Spleen (tissue), 7 donors: ENCODE measurements at regions not wholly inside any gene's neighbourhood (a gene's known extent, or its start where the extent isn't known, plus 50 kb on each side); places are given as distances from the start of the nearest gene placed in this dataset.

ENCODE experiments used
- CTCF ChIP-seq, 11 experiments: fragments of 200-600 bp in 7 of 11; fragments of 450-650 bp in 4 of 11; sonication (generic) in 4 of 11; IDR thresholded peaks in 8 of 11; conservative IDR thresholded peaks in 3 of 11; 1 replicate in 7 of 11; 2 replicates in 4 of 11; pipeline versions ENCODE4 v1.4.0 to v1.8.0; 2016 to 2021; ENCODE audit warnings: antibody characterized with exemption in 11 of 11, inconsistent platforms in 4 of 11, mild to moderate bottlenecking in 1 of 11
- POLR2A ChIP-seq, 3 donors: fragments of 450-650 bp; IDR thresholded peaks; one replicate each; pipeline ENCODE4 v1.5.1; 2017; ENCODE audit warnings: antibody characterized with exemption in 3 of 3, mild to moderate bottlenecking in 1 of 3
- POLR2AphosphoS5 ChIP-seq, 3 donors: sonication (generic); formaldehyde crosslinking; IDR thresholded peaks; one replicate each; pipeline ENCODE4 v1.5.1; 2017; ENCODE audit warnings: antibody characterized with exemption in 3 of 3
- donor health status: DM: no; HTN: no; CAD: no; lungs with moderate emphysema.
- donor health status: DM: no; HTN: no; CAD: no.
- donor health status: DM: no; HTN: no; CAD: no.

- TF ChIP-seq POLR2AphosphoS5 (IDR thresholded peaks at IDR 0.05): no peak
- TF ChIP-seq CTCF (IDR thresholded peaks at IDR 0.05 in 8 of 11, conservative IDR thresholded peaks at IDR 0.05 in 3 of 11): no peak
- no peak for TF ChIP-seq POLR2A (IDR thresholded peaks at IDR 0.05)
Measured at GRCh38 chr11:119860561-119861094, 131.6 kb upstream of the NECTIN1 start.
